RKO (cell line): ENCODE measurements at regions not wholly inside any gene's neighbourhood (a gene's known extent, or its start where the extent isn't known, plus 50 kb on each side); places are given as distances from the start of the nearest gene placed in this dataset.

ENCODE experiments used
- DNase-seq: peaks from one replicate; pipeline ENCODE4 v3.0.0-alpha.2; 2016; ENCODE audit warnings: low spot score

DNA sequence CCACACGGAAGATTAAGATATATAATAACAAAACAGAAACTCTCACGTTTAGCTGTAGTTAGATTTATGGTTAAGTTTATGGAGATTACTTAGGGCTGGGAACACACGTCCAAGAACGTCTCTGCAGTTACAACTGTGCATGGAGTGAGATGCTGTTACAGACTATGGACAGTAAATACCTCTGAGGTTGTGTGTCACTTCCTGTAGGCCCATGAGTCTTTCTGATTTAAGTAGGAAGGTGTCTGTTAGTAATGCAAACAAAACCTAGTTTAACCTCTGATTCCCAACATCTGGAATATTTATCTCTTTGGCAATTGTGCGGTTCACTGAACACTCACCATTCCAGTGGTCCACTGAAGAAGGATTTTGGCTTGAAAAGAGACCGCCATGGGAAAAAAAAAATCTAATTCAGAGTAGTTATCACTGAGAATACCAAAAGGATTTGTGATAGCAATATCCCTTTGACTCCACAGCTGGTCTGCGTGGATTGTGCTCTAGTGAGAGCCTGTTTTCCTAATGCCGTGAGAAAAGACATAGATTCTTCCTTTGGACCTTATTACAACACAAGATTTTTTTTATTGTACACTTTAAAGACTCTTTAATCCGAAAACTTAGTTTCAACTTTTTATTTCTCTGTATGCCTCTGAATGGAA lies 478.2 kb upstream of the CITED2 start:
- peak; percentile 13 for DNase-seq

DNA sequence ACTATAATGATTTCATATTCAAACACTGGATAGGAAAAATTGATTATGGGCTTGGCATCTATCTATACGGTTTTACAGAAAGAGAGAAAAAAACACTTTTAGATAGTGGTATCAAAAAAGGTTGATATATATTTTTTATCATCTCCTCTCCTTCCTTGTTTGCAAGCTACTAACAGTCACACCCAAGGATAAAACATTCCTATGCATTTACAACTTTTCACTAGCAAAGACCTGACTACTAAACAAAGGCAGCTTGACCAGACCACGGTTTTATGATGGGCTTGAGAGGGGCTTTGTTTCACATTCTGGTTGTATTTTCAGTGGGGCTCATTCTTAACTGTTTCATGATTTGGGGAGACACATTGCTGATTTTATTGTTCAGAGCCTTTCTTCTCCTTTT lies 477.6 kb upstream of the CITED2 start:
- DNase-seq: no peak

DNA sequence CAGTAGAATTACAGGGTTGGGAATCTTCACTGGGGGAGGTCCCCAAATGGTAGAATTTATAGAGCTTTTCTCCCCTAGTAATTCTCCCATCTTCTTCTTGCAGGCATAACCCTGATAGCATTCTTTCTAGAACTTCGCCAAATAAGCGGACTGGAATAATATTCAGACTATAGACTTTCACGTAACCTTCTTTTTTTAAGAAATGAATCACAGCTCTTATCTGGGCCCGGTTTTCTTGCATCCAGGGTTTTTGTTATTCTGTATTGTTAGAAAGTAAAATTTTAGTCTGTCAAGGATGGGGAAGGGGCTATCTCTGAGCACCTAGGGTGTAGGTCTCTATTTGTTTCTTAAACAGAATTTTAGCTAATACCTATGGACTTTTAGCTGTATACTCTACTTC lies 476.8 kb upstream of the CITED2 start:
- no peak for DNase-seq

DNA sequence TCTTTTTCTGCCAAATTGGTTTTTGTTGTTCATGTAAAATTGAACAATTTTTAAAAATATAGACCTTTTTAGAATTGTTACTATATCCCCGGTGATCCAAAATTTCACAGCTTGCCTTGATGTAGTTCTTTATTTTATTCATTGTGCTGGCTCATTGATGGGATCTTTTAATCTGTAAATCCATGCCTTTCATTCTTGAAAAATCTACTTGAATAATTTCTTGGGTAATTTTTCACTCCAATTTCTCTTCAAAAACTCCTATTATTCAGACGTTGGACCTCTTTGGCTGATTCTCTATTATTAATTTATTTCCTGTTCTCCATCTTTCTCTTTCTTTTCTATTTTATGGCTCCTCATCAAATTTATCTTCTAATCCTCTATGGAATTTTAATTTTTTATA lies 476.1 kb upstream of the CITED2 start:
- no peak for DNase-seq

DNA sequence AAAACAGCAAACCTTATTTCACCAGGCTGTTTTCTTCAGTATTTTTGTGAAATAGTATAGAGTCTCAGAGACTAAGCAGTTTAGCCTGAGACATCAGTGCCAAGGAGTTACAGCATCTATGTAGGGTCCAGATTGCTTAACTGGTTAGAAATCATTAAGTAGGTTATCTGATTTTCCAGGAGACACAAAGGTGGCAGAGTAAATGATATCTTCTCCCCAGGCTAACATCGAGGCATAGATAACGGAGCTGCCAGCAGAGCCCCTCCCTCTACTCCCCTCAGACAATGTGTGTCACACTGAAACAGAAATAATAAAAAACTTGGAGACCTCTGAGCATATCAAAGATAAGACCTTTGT lies 473.0 kb upstream of the CITED2 start:
- no peak for DNase-seq

DNA sequence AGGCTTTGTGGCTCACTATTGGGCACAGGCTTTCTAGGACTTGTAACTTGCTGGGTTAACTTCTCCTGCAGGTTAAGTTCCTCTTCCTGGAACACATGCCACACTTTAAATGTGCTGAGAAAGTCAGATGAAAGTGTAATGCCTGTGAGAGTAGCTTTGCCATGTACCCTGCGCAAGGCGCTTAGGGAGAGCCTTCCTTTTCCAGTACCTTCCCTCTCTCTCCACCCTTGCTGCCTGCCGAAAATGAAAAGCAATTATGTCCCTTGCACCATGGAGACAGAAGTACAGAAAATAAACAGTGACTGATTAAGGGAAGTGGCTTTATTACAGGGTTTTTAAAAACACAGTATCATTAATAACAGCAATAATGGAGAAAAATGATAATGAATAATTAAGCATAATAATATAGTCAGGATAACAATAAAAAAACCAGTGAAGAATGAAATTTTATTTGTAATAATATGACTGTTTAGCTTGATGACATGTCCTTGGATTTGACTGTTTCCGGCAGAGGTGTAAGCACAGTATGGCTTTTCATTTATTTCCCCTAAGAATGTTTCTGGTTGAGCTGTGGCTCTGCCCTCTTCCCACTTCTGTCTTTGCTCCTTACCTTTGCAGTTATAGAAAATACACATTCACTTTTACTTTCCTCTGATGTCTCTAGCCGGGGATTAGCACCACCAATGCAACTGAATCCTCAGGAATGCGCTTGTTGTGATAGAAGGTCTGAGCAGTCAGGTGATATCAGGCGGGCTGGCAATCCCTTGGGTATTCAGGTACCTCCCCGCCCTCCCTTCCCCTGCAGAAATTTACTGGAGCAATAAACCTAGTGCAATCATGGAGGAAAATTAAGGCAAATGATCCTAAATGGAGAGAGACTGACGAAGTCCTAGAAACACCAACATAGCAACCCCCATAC lies 472.3 kb upstream of the CITED2 start:
- no peak for DNase-seq

DNA sequence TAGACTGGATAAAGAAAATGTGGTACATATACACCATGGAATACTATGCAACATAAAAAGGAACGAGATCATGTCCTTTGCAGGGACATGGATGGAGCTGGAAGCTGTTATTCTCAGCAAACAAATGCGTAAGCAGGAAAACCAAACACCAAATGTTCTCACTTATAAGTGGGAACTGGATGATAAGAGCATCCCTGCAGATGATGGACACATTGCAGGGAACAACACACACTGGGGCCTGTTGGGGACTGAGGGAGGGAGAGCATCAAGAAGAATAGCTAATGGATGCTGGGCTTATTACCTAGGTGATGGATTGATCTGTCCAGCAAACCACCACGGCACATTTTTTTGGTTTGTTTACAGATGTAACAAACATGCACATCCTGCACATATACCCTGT lies 470.5 kb upstream of the CITED2 start:
- DNase-seq: no peak

DNA sequence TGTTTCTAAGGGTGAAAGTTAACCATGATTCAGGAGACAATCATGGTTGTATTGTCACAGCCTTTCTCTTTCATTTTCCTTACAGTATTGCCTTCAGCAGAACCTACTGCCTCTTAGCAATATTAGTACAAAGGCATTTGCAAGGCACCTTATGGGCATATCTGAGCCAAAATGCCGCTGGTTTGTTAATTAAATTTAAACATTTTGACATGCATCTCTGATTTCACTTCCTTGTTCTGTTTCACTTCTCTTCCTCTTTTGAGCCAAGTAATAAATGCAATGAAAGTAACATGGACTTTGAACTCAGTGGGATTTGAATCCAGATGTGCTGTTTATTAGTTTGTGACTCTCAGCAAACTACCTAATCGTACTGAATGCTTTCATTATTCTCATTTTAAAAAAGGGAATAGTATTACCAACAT lies 467.4 kb upstream of the CITED2 start:
- DNase-seq: no peak

DNA sequence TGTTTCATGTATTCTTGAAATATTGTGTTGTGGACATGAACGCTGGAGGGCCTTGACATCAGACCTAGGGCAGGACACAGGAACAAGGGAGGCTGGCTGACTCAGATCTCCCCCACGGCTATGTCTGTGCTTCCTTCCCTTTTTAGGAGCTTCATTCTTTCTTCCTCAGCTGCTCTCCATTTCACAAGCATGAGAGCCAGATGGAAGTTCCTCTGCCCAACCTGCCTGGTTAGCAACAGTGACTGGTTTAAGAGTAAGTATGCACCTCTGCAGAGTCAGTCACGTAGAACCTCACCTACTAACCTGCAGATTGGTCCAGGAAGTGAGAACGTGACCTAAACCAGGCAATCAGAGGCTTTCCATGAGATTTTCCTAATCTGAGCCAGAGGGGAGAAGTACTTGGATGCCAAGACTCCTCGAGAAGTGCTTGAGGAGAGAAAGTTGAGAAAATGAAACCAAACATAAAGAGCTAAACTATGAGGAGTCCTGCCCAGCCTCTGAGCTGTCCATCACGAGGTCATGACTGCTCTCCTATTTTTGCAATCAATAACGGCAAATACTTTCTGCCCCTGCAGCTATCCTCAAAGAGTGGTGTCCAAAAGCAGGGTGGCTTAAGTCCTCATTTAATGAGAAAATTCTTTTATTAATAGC lies 465.2 kb upstream of the CITED2 start:
- DNase-seq: no peak

DNA sequence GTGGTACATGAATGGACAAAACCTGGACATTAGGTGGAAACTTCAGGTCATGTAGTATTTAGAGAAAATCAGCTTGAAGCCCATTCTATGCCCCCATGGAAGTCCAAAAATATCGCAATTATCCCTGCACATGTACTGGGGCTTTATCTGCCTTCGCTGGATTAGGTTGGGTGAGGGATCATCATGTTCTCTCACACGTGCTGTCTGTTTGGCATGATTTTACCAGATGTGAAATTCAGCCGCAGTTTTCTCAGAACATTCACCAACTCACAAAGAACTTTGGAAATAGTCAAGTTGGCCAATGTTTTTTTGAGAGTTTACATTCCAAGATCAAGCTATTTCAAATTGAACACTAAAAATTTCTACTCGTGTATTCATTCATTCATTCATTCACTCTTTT lies 459.8 kb upstream of the CITED2 start:
- no peak for DNase-seq

DNA sequence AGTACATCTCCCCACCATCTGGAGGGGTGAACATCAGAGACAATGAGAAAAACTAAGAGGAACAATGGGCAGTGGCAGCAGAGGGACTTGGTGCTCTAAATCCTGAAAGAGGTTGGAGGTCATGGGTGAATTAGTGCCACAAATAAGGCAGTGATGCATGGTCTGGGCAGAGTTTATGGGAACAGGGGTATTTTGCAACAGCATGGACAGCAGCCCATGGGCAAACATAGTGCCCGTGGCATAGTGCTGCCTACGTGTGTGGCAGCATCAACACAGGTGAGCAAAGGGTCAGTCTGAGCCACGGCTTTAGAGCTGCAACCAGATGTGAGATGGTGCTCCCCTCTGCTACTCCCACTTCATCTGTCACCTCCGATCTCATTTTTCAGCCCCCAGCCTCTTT lies 459.1 kb upstream of the CITED2 start:
- no peak for DNase-seq

DNA sequence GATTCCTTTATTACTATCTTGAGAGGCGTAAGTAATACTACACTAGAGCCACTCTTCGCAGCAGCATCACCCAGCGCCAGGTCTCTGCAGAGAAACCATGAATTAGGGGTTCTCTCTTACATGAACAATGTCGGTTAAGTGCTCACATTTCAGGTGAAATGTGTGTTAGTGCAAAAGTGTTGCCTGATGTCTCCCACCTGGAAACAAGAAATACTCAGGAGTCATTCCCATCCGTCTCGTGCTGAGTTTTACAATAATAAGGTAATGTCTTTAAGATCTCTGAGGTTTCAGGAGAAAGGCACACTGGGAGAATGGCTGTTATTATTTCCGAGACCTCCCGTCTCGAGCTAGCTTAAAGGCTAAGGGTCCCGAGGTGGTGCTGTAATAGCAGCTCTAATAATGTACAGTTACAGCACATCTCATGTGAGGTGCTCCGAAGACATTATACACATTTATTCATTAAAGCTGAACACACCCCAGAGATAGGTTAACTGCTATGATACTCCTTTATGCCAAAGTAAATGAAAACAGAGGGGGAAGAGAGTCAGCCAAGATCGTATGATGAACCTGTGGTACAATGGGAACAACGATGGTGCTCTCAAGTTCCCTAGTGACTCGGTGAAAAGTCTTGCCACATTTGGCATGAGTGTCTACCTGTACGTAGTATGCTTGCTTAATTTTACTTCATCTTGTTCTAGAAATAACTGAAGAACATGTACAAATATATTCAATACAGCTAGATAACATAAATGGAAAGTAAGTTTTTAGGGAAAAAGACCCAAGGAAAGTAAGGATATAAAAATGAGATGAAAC lies 458.3 kb upstream of the CITED2 start:
- DNase-seq: no peak

DNA sequence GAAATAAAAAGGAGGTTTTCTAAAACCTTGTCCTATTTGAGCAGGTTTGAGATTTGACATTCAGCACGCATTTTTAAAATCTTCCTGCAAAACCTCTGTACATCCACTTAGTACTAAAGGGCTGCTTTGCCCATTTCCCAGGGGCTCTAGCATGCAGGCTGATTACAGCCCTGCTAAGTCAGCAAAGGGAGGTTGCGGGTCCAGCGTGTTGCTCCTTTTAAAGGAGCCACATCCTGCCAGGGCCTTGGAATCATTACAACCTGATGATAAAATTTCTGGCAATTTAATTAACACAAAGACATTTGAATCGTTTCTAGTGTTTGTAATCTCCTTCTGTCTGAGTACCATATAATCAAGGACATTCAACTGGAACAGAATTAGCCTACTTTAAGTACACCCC lies 455.1 kb upstream of the CITED2 start:
- no peak for DNase-seq

DNA sequence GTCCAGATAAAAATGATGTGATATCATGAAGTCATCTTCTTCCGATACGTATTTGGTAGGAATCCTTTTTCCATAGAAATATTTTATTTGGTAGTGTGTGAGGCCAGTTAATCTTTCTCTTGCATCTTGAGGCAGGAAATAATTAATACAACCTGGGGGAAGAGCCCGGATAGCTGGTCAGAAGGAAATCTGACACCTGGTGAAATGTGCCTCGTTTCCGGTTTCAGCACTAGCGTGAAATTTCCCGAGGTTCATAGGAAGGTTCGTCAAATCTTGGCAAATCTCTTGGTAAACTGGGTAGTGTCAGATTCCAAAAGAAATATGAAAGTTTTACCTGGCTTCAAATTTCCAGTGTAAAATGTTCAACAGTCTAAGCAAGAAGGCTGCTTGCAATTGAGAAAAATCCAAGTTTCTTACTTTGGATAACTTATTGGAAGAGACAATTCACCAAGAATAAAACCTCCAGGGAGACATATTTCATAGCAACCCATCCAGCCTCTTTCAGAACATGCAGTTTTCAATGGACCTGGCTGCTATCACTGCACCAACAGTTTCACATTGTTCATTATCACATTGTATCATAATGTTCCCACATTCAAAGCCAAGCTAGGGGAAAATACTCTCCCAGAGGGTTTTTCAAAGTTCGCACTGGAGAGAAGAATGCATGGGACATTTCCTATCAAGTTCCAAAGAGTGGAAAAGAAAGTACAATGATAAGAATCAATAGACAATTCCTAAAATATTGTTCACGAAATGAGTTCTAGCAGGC lies 454.5 kb upstream of the CITED2 start:
- DNase-seq: no peak

DNA sequence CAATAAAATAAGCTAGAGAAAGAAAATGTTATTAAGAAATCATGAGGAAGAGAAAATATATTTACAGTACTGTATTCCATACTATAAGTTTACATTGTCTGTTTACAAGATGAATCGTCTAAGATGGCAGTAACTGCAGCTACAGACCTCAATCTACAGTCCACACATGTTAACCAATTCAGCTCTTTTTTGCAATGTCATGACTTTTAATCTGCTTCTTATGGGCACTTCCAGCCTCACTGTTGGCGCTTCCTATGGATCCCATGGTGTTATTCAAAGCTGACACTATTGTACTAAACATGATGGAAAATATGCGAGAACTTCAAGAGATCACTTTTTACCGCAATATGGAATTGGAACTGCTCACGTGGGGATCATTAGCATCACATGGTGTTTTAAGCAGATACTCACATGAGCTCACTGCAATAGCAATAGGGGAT lies 451.5 kb upstream of the CITED2 start:
- no peak for DNase-seq

DNA sequence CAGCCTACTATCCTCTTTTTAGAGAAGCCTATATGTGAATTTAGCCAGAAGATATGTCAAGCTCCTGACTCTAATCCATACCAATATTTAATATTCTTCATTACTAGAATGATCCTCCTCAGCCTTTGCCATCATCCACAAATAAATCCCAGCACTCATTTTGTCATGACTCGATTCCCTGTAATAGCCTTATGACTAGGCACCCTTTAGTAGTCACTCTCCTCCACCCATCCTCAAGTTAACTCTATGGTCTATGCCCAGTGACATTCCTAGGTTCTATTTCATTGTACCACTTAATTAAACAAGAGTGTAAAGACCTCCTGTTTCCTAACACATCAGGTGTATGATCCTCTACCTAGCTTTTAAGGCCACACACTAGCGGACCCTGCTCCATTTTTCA lies 450.4 kb upstream of the CITED2 start:
- DNase-seq: no peak

DNA sequence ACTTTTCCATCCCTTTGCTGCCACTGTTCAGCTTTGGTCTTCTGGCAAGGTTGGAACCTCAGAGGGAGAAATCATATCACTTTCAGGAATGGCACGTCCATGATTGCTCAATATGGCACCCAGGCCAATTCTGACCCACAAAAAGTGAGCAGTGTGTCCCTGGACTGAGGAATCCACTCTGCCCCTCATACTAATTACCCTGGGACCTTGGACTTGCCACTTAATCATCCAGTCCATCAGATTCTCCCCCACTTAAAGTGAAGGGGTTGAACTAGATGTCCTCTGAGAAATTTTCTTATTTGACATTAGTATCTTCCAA lies 449.3 kb upstream of the CITED2 start:
- no peak for DNase-seq

DNA sequence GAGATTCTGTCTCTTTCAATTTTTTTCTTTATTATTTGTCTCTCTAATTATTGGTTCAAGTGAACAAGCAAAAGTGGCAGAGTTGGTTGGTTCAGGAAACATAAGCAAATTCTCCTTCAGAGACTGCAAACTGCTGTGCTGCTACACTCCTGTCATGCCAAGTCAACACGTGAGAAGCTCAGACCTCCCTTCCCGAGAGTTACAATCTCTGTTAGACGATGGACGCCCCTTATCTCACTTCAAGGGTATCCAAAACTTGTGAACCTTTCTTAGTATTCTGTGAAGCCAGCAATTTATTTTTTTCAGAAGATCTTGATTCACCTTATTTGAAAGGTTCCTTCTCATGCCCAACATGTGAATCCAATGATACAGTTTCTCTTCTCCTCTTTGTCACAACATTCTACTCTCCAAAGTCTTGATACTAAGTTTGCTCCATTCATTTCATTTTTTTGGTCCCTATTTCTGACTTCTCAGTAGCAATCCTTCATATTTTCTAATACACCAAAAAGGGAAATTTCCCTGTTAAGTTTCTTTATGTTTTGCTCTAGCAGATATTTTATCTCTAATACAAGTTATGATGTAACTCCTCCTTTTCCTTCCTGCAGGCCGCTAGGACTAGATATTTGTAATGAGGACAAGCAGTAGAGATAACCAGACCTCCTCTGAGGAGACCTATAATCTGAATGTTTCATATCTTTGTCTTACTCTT lies 448.8 kb upstream of the CITED2 start:
- no peak for DNase-seq

DNA sequence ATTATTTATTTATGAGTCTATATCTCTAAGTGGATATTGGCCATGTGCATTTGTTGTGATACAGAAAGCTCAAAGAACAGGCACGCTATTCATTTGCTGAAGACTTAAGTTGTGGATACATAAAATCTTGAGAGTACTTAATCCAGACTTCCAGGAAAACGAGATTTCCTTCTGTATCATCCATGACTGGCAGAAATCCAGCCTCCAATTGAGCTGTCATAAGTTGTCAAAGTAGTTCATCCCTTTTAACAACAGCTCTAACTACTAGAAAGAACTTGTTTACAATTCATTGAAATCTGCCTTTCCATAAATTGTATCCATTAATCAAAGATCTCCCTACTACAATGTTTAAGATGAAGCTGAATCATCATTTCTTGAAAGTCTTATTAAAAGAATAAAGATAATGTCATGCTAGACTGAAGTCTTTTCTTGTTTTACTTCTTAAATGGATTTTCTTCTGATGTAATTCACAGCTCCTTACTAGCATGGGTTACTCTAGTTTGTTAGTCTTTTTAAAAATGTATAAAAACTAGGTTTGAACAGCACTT lies 447.3 kb upstream of the CITED2 start:
- DNase-seq: no peak

DNA sequence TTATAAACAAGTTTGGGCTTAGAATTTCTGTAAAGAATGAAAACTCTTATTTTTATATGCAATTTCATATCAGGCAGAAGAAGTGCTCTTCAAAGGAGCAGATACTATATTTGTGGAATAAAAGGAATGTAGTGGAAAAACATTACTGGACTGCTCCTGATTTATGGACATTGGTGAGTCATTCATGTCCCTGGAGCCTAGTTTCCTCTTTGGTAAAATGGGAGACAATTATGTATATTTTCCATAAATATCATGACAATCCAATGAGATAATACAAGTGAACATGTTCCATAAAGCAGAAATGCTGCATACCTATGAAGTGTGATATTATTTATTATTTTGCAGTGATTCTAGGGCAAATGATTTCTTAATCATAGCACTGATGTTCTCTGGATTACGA lies 445.8 kb upstream of the CITED2 start:
- DNase-seq: no peak

DNA sequence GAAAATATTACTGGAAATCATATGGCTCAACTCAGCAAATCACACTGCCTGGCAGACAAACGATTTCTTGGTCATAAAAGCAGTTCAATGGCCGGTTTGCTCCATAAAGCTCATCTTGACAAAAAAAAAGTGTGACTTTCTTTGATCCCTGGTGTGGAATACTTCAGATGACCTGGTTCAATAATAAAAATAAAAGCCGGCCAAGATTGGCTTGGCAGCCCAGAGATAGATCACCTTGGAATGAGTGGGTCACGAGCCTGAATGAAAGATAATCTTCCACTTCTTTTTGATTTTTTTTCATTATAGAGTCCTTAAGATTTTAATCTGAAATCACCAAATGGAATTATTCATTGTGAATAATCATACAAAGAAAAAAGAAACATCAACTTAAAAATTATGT lies 445.3 kb upstream of the CITED2 start:
- no peak for DNase-seq
